Esophagus muscularis mucosa (tissue), 4 donors: ENCODE measurements at regions not wholly inside any gene's neighbourhood (a gene's known extent, or its start where the extent isn't known, plus 50 kb on each side); places are given as distances from the start of the nearest gene placed in this dataset.

ENCODE experiments used
- DNase-seq: peaks from one replicate; pipeline ENCODE4 v3.0.0-alpha.2; 2017; ENCODE audit errors: extremely low spot score
- H3K27ac ChIP-seq, 4 donors: fragments of 200-600 bp; sonication (generic); replicated peaks in 1 of 4; 1 replicate in 3 of 4; 2 replicates in 1 of 4; pipeline ENCODE4 v1.5.1; 2016 to 2019; ENCODE audit warnings: mild to moderate bottlenecking in 1 of 4
- H3K27me3 ChIP-seq, 4 donors: fragments of 200-600 bp; sonication (generic); one replicate each; pipeline versions ENCODE4 v1.5.1 to v1.6.0; 2016 to 2019
- H3K36me3 ChIP-seq, 4 donors: fragments of 200-600 bp; sonication (generic); one replicate each; pipeline ENCODE4 v1.5.1; 2016 to 2019
- H3K4me1 ChIP-seq, 4 donors: fragments of 200-600 bp; sonication (generic); one replicate each; pipeline ENCODE4 v1.5.1; 2016 to 2019
- H3K4me3 ChIP-seq, 4 donors: fragments of 200-600 bp; sonication (generic); 1 replicate in 2 of 4; 2 replicates in 2 of 4; pipeline ENCODE4 v1.5.1; 2016 to 2019; ENCODE audit warnings: mild to moderate bottlenecking in 4 of 4, moderate library complexity in 1 of 4
- H3K9me3 ChIP-seq, 4 donors: fragments of 200-600 bp; sonication (generic); 1 replicate in 3 of 4; 2 replicates in 1 of 4; pipeline ENCODE4 v1.5.1; 2016 to 2019
- EP300 ChIP-seq: sonication (generic); formaldehyde crosslinking; IDR thresholded peaks from one replicate; pipeline ENCODE4 v1.6.1; 2017; ENCODE audit warnings: antibody characterized with exemption
- POLR2A ChIP-seq: fragments of 450-650 bp; IDR thresholded peaks from one replicate; pipeline ENCODE4 v1.6.1; 2017; ENCODE audit warnings: antibody characterized with exemption, moderate library complexity, mild to moderate bottlenecking, low read depth
- POLR2AphosphoS5 ChIP-seq, 2 donors: sonication (generic); formaldehyde crosslinking; IDR thresholded peaks; one replicate each; pipeline ENCODE4 v1.6.1; 2017; ENCODE audit warnings: antibody characterized with exemption in 2 of 2
- WGBS: methylation state at CpG from one replicate; pipeline ENCODE4 v1.1.5; 2018; 5-methylcytosine and 5-hydroxymethylcytosine counted together
- intact Hi-C: fragments of 100-400 bp; cut with DNase I; formaldehyde crosslinking; loops from one replicate; pipeline ENCODE4 v1.15.1; 2023
- TF ChIP-seq, protein P1 (sequence below), 3 experiments: fragments of 200-600 bp in 2 of 3; fragments of 450-650 bp in 1 of 3; sonication (generic) in 2 of 3; IDR thresholded peaks; one replicate each; pipeline ENCODE4 v1.5.1; 2017 to 2019; ENCODE audit warnings: antibody characterized with exemption in 3 of 3, mild to moderate bottlenecking in 2 of 3, moderate library complexity in 1 of 3

DNA sequence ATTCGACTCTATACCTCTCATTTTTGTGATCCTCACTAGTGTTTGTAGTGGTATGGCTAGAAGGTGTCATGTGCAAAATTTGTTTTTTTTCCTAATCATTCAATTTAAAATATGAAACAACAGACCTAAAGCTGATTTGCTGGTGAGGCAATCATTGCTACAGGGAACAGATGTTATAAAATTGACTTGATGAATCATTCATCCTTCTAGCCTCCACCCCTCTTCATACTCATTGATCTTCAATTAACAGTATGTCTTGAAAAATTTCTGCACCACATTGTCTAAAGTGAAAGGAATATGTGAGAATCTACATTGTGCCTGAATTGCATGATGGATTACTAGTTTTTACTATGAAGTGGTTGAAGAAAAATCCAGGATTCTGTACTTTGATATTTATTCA lies 349.0 kb upstream of the NAV3 start:
- 86% methylated on average over 1 of the region's 1 CpG for WGBS
- H3K9me3 ChIP-seq, result no peaks in the 10 kb centered on the region
- no peaks in the 10 kb centered on the region for H3K4me1 ChIP-seq
- no peak for DNase-seq
- H3K36me3 ChIP-seq, result no peaks in the 10 kb centered on the region
- TF ChIP-seq, protein P1, sequence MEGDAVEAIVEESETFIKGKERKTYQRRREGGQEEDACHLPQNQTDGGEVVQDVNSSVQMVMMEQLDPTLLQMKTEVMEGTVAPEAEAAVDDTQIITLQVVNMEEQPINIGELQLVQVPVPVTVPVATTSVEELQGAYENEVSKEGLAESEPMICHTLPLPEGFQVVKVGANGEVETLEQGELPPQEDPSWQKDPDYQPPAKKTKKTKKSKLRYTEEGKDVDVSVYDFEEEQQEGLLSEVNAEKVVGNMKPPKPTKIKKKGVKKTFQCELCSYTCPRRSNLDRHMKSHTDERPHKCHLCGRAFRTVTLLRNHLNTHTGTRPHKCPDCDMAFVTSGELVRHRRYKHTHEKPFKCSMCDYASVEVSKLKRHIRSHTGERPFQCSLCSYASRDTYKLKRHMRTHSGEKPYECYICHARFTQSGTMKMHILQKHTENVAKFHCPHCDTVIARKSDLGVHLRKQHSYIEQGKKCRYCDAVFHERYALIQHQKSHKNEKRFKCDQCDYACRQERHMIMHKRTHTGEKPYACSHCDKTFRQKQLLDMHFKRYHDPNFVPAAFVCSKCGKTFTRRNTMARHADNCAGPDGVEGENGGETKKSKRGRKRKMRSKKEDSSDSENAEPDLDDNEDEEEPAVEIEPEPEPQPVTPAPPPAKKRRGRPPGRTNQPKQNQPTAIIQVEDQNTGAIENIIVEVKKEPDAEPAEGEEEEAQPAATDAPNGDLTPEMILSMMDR (IDR thresholded peaks at IDR 0.05), result no peak
- TF ChIP-seq POLR2A, result no peak
- no peak for TF ChIP-seq EP300
- no peak for TF ChIP-seq POLR2AphosphoS5 (IDR thresholded peaks at IDR 0.05)
- no peak overlapping the region for H3K27ac ChIP-seq
- H3K27me3 ChIP-seq, result no peaks in the 10 kb centered on the region
- intact Hi-C loops, result no loop called here
- no peak overlapping the region for H3K4me3 ChIP-seq

DNA sequence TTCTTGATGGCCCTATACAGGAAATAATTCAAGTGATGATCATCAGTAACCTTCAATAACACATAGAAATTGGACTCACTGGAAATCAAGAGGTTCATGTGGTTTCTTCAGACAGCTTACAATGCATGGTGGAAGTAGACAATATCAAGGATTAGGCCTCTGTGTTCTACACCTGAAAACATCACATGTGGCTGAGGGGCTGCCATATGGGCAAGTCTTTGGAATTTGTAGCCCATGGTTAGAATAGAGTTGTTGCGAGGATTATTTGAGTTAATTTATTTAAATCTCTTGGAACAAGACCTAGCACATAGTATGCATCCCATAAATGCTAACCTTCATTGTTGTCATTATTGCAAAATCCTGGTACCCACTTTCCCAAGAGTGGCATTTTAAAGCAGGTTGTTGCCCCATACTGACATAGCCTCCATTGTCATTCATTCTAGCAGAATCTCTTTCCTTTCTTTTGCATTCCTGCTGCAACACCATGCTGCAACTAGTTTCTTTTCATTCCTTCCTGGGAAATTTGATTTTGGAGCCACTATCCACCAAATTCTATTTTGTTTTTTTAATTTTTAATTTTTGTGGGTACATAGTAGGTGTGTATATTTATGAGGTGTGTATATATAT lies 352.7 kb upstream of the NAV3 start:
- no peak for TF ChIP-seq EP300
- TF ChIP-seq POLR2A, result no peak
- TF ChIP-seq POLR2AphosphoS5 (IDR thresholded peaks at IDR 0.05), result no peak
- TF ChIP-seq, protein P1 (IDR thresholded peaks at IDR 0.05), result no peak
- no peaks in the 10 kb centered on the region for H3K36me3 ChIP-seq
- no peak overlapping the region for H3K4me3 ChIP-seq
- H3K9me3 ChIP-seq, result no peaks in the 10 kb centered on the region
- no peak overlapping the region for H3K27ac ChIP-seq
- intact Hi-C loops, result no loop called here
- WGBS, result 100% methylated on average over 1 of the region's 1 CpG
- H3K4me1 ChIP-seq, result no peaks in the 10 kb centered on the region
- no peak for DNase-seq
- no peaks in the 10 kb centered on the region for H3K27me3 ChIP-seq

DNA sequence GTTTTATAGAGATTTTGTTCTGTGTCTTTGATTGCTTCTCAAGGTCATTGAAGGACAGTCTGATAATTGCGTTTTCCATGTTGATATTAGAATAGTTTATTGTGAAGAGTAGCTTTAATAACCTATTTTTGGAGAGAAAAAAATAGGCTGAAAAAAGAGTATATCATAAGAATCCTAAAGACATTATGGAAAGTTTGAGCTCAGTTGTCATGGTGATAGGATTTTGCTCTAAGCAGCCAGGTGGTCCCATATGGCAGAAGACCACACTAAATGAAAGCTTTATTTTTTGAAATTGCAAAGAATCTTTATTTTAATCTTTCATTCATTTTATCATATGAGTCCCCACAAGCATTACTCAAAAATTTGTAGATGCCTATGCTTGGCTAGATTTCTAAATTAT lies 358.9 kb upstream of the NAV3 start:
- Histone ChIP-seq H3K27ac (no peak overlapping the region), H3K4me3 (no peak overlapping the region), H3K36me3 (no peaks in the 10 kb centered on the region), H3K9me3 (no peaks in the 10 kb centered on the region), H3K4me1 (no peaks in the 10 kb centered on the region), H3K27me3 (no peaks in the 10 kb centered on the region)
- TF ChIP-seq, protein P1 (IDR thresholded peaks at IDR 0.05), result no peak
- no peak for TF ChIP-seq POLR2AphosphoS5 (IDR thresholded peaks at IDR 0.05)
- TF ChIP-seq POLR2A, result no peak
- no peak for TF ChIP-seq EP300
- 88% methylated on average over 1 of the region's 1 CpG for WGBS
- intact Hi-C loops, result no loop called here
- no peak for DNase-seq

DNA sequence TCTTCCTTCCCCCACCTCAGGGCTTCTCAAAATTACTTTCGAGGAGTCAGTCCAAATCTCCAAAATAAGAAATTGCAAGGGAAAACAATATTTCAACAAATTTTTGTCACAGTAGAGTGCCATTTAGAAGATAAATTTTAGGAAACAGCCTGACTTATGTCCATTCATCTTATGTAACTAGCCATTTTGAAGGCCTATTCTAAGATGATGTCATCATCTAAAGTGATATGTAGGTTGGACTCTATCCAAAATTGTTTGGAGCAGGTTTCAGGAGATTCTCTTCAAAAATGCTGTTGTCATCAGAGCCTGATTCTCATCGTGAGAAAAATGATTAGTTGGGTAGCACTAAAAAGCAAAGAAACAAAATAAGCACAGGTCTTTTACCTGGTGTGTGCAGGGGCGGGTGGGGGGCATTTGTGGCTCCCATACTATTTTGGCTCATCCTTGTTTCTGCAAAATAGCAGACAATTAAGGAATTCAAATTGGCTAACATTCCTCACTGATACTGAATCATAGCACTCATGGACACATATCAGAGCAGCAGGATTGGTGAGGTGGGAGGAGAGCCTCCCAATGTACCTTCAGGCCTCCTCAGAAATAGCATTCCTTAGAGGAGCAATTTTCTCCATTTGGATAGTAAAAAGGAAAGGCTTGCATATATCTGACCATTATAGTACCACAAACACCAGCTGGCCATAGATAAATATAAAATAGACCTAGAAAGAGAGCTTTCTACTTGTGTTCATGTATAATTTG lies 360.9 kb upstream of the NAV3 start:
- H3K27me3 ChIP-seq, result no peaks in the 10 kb centered on the region
- intact Hi-C loops, result no loop called here
- DNase-seq, result no peak
- no peaks in the 10 kb centered on the region for H3K9me3 ChIP-seq
- no peaks in the 10 kb centered on the region for H3K36me3 ChIP-seq
- no peak overlapping the region for H3K27ac ChIP-seq
- TF ChIP-seq, protein P1 (IDR thresholded peaks at IDR 0.05), result no peak
- TF ChIP-seq EP300, result no peak
- TF ChIP-seq POLR2A, result no peak
- TF ChIP-seq POLR2AphosphoS5 (IDR thresholded peaks at IDR 0.05), result no peak
- no peaks in the 10 kb centered on the region for H3K4me1 ChIP-seq
- 80% methylated on average over 3 of the region's 3 CpGs for WGBS
- no peak overlapping the region for H3K4me3 ChIP-seq
